GM18867 (cell line): ENCODE measurements at regions not wholly inside any gene's neighbourhood (a gene's known extent, or its start where the extent isn't known, plus 50 kb on each side); places are given as distances from the start of the nearest gene placed in this dataset.

Experiments
- ATAC-seq: cut with Tn5 transposase; IDR thresholded peaks from one replicate; pipeline ENCODE4 v1.9.1; 2021; ENCODE audit warnings: mild to moderate bottlenecking, moderate library complexity; ENCODE audit not compliant: unreplicated experiment

DNA sequence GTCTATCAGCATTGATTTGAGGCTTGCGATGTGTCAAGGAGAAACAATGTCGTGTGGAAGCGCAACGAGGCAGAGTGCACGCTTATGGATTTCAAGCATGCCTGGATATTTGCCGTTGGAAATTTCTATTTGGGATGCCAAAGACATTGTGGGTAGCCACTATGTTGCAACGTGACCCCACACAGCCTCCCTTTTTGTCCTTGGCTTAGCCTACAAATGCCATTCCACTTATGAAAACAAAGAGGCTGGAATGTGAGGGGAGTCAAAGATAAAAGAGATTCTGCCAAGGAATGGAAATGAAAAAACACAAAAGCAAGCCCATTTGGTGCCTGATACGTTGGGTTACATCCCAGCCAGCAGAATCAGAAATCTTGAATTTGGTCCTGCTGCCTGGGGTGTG lies 721.2 kb downstream of the GALR1 start:
- ATAC-seq, result no peak

DNA sequence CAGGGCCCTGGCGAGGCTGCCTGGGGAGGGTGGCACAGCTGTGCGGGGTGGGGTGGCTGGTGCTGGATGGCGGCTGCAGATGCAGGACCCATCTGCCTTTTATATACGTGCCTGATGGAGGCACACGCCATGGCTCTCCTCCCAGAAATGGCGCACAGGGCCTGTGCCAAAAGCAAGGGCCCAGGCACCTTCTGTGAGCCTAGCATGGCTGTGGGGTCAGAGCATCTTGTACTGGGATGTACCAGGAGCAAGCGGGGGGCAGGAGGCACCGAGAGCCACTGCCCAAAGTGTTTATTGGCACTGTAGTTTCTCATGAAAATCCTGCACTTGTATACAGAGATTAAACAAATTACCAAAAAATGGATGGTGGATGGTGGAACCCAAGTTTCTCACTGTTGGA lies 724.1 kb downstream of the GALR1 start:
- ATAC-seq, result no peak

DNA sequence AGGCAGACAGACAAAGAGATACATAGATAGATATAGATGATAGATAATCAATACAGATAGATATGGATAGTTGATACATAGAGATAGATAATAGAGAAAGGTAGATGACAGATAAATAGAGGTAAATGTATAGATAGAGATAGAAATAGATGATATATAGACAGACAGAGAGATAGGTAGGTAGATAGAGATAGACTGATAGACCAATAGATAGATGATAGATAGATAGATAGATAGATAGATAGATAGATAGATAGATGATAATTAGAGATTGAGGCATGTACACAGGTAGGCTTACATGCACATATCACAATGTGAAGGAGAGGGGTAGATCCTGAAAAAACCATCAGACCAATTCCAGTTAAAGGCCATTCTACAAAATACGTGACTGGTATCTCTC lies 724.7 kb downstream of the GALR1 start:
- ATAC-seq, result no peak

DNA sequence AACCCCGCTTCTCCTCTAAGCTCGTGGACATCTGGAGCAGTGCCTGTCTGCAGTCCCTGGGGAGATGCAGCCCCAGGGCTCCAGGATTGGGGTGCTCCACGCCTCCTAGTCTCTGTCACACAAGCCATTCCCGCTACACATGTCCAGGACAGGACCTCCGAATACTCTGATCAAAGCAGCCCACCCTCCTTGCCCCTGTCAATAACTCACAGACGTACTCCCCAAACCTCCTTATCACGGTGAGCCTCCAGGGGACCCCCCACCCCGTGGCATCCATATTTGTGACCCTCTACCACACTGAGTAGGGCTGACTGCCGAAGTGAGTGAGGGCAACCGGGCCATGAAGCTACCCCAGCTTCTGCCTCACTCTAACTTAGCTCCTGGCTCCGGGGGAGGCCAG lies 727.7 kb downstream of the GALR1 start:
- no peak for ATAC-seq

DNA sequence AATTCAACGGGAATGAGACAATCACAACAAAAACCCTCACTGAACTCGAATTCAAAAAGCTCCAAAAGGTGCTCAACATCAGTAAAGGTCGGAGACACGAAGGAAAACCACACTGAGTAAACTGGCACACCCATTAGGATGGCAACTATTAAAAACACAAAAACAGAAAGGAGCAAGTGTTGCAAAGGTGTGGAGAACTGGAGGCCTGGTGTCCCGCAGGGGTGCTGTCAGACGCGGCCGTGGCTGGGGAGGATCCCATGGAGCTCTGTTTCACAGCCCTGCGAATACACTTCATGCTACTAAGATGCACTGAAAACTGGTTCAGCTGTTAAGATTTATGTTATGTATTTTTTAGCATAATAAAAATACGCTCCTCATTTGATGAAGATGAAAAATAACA lies 730.6 kb downstream of the GALR1 start:
- no peak for ATAC-seq

DNA sequence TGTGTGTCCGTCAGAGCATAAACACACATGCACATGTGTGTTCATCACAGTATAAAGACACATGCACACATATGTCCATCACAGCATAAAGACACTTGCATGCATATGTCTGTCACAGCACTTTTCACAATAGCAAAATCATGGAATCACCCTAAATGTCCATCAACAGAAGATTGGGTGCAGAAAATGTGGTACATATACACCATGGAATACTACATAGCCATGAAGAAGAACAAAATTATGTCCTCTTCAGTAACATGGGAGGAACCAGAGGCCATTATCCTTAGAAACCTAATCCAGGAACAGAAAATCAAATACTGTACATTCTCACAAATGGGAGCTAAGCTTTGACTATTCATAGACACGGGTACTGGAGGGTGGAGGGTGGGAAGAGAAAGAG lies 732.2 kb downstream of the GALR1 start:
- no peak for ATAC-seq

DNA sequence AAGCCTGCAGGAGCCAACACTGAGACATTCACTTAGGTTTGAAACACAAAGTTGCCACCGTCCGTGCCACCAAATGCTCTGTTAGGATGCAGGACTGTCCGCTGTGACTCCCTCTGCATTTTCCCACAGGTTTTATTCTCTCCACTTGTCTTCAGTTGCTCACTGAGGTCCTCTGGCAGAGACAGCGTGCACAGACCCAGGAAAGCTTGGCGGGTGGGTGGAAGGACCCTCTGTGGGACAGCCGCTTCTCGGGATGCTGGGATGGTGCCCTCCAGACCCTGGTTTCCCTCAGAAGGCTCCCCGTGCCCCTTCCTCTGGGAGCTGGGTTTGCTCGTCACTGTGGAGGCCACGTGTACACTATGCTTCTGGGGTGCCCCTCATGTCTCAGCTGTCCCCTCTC lies 733.6 kb downstream of the GALR1 start:
- ATAC-seq, result no peak

DNA sequence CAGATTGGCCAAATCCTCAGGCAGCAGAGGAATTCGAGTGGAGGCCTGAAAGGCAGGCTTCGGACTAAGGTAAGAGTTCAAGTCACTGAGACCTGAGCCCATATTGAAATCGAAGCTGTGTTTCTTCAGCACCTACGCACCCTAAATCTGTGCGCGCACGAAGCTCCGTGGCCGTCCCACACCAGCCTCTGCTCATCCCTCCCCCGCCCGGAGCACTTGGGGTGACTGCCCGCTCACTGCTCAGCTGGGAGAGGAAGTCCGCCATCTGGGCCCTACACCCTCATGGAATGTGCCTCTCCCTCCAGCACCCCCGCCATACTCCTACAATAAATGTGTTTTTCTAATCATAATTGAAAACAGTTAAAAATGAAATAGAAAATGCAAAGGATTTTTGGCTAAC lies 734.5 kb downstream of the GALR1 start:
- no peak for ATAC-seq

DNA sequence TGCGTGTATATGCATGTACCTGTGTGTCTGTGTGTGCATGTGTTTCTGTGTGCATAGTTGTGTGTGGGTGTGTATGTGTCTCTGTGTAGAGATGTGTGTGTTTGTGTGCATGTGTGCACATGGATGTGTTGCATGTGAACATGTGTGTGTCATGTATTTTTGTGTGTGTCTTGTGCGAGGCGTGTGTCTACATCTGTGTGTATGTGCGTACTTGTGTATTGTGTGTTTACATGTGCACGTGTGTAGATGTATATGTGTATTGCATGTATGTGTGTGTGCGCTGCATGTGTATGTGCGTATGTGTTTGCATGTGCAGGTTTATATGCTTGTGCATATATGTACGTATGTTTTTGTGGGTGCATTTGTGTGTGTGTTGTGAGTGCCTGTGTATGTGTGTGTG lies 735.2 kb downstream of the GALR1 start:
- ATAC-seq, result no peak

DNA sequence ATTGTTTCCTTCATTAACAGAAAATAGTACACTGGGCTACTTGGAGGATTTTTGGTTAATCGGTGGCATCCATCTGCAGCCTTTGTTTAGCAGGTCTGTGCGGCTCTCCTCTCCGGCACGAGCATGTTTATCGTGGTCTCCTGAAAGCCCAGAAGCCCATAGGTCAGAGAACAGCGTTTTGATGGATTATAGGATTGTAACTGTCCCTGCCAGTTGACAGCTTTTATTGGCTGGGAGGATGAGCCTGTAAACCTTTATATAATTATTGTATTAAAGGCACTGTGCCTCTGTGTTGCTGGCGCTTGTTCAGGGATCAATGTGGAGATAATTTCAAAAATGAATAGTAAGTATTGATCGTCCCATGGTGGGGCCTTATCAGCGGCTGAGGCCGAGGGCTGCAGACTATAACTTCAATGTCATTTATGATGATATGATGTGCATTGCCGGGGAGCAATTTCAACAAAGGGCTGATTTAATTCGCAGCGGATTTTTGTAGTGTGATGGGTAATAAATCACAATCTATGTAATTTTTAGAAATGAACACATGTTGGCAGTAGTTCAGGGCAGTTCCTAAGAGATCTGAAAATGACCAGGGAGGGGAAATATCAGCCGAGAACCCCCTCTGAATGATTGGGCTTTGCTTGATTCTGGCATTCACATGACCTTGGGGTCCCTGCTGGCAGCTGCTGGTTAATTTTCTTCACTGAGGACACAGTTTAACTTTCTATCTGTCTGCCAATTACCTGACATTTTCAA lies 736.1 kb downstream of the GALR1 start:
- ATAC-seq, result no peak

DNA sequence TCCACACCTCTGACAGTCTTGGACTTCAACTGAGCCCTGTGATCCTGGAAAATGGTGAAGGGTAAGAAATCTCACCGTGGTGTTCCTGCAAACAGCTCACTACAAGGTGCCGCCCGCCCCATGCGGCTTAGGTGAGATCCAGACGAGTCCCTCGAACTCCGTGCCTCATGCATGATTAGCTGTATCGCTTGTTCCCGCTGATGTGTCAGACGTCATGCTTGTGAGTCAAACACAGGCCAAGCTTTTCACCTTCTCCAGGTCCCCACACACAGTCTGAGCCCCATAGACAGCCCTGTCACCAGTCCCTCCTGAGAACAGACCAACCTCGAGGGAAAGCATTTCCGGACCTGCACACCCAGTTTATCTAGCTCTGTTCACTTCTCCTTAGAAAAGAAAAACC lies 740.5 kb downstream of the GALR1 start:
- ATAC-seq, result no peak

DNA sequence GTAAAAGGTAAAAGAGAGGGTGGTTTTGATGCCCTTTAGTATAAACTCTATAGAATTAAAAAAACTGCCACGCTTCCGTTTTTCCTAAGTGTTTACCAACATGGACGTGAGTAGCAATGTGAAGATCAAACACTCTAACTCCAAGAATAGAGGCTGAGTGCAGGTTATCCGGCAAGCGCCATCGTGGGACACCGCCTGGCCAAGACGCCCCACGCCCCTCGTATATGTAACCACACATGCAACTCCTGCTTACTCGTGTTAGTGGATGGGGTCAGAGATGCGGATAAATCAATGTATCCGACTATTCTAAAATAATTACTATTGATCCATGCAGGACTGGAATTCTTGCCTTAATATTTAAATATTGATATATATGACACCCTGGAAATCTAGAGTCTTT lies 741.3 kb downstream of the GALR1 start:
- ATAC-seq, result no peak

DNA sequence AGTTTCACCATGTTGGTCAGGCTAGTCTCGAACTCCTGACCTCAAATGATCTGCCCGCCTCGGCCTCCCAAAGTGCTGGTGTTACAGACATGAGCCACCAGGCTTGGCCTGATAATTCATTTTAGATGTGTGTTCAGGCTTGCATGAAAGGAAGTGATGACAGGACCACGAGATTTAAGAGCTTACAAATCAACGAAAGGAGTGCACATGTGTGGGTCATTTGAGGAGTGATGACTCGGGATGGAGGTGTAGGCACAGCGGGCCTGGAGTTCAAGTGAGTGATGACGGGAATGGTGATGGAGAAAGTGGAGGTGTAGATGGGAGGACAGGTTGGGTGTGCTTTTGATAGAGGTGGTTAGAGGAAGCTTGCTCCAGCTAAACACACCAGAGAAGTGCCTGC lies 742.4 kb downstream of the GALR1 start:
- ATAC-seq, result no peak

DNA sequence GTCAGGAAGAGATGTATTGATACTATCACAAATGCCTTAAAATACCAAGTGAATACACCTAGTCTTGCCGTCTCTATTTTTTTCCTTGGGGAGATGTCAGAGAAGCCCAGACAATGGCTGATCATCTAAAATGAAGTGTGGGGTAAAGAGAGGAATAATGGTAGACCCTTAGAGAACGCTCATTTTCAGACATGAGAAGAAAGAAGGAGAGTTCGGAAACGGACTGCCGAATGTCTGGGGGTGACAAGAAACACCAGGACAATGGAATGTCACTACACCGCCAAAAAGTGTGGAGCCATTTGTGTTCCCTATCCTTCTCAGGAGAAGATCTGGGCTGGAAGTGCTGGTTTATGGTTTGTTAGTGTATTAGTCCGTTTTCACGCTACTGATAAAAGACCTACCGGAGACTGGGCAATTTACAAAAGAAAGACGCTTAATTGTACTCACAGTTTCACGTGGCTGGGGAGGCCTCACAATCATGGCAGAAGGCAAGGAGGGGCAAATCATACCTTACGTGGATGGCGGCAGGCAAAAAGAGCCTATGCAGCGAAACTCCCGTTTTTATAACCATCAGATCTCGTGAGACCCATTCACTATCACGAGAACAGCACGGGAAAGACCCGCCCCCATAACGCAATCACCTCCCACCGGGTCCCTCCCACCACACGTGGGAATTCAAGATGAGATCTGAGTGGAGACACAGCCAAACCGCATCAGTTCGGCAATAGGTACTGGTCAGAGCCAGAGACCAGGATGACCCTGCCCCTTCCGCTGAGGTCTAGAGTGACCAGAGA lies 743.7 kb downstream of the GALR1 start:
- no peak for ATAC-seq

DNA sequence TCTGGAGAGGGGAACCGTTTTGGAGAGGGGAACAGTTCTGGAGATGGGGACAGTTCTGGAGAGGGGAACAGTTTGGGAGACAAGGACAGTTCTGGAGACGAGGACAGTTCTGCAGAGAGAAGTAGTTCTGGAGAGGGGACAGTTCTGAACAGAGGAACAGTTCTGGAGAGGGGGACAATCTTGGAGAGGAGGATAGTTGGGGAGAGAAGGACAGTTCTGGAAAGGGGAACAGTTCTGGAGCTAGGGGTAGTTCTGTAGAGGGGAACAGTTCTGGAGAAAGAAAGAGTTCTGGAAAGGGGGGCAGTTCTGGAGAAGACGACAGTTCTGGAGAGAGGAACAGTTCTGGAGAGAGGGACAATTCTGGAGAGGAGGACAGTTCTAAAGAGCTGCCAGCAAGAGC lies 745.9 kb downstream of the GALR1 start:
- no peak for ATAC-seq

DNA sequence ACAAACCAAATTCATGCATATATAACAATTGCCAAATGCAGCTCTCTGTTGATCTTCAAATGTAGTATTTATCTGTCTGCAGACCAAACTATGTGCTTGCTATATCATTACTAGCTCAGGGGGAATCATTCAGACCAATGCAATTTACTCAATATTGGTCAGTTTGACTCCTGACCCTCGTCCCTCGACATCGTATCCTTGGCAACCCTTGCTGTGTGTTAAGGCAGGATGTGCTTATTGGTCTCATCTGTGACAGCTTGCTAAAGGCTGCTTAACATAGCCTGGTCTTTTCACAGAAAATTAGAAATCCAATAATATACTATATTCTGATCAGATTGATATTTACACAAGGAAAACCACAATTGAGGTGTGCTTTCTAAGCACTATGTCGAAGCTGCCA lies 747.1 kb downstream of the GALR1 start:
- ATAC-seq, result no peak

DNA sequence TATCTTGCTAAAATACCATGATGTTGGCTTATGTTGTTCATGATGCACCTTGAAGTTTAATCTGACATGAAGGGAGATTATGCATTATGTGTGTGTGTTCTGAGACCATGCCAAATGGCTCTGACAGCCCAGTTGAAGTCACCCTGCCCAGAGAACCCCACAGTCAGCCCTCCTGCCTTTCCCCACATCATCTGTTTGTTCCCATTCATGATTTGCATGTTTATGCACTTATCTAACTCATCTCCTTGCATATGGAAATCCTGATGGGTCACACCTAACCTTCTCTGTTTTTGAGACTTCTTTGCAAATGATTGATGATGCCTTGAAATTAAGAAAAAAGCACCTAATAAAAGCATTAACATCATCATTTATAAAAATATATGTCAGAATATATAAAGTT lies 752.2 kb downstream of the GALR1 start:
- no peak for ATAC-seq

DNA sequence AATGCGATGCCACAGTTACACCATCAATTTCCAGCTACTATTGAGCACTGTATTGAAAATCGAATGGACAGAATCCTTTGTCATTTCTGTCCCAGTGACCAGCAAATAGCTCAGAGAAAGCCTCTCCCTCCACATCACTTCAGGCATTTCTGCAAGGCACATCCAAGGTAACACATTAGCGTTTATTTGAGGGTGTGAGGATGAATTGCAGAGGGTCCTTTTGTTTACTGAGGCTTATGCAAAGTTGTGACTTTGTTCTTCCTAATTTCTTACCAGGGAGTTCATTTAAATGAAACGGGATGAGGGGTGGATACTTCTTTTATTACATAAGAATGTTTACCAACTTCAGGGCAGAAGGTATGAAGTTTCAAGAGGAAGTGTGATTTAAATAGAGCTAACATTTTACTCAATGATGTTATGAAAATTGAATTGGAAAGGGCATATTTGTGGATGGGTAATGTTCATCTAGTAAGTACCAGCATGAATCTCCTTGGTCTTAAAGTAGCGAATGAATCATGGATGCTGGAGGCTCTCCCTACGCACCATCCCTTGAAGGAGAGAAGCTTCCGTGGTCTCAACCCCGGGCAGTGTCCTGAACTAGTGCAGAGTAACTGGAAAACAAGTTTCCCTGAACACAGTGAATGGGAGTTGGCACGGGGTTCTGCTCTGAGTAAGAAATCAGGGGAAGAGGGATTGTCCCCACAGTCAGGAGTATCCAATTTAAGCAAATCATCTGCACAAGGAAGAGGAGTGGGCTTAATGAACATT lies 756.5 kb downstream of the GALR1 start:
- ATAC-seq, result no peak

DNA sequence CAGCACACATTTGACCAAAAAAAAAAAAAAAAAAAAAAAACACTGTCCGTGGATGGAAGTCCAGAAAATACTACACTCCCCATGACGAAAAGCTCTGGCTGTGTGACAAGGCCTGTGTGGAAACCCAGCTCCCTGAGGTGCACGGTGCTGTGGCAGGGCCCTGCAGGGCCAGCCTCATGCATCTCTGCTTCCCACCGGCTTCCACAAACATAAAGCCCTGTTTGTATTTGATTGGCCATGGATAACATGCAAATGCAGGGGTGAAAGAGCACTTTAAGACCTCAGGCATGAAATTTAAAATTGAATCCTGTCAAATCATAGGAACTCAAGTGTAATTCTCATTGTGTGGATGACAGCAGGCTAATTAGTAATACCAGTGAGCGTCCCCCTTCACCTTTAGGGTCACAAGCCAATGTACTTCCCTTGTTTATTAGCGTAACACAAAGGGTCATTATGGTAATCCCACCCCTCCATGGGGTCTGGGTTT lies 757.2 kb downstream of the GALR1 start:
- ATAC-seq, result no peak

DNA sequence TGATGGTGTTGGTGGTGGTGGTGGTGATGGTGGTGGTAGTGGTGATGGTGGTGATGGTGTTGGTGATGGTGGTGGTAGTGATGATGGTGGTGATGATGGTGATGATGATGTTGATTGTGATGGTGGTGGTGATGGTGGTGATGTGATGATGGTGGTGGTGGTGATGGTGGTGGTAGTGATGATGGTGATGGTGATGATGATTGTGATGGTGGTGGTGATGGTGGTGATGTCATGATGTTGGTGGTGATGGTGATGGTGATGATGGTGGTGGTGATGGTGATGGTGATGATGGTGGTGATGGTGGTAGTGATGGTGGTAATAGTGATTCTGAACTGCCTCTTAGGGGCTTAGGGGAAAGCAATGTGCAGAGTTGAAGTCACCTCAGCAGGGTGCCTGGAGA lies 760.7 kb downstream of the GALR1 start:
- no peak for ATAC-seq

DNA sequence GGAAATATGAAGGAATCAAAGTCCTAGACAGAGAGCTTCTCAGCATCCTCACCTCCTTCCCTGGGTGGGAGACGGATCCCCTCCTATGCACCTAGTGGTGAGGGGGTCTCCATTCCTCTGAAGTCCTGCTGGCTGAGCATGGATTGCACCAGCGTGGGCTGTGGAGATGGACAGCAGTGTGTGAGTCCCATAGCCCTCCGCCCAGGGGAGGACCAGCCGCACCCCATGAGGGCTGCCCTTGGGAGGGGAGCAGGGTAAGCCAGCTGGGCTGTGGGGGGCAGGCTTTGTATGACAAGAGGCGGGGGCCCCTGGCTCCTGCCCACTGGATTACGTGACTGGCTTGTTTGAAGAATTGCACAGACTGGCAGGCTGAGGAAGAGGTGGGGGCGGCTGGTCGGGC lies 768.2 kb downstream of the GALR1 start:
- ATAC-seq, result no peak

DNA sequence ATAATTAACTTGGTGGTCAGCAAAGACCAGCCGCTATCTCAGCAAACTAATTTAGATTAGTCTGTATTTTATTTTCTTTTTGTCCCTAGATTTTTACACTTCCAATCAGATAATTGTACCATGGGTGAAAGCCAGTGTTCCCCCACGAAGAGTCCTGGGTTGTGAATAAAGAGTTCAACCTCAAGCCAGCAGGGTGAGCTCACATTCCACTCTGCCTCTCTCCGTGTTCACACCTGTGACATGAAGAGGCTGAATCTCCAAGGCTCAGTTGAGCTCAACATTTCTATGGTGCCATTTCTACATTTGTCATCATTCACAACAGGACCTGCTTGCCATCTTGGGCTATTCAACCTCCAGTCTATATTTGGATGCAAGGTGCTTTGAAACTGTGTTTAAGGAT lies 771.5 kb downstream of the GALR1 start:
- no peak for ATAC-seq
